Activated T-cell treated with anti-CD3 and anti-CD28 coated beads, Interleukin-2, amount 50 U/mL, for 4 hours (primary cell): ENCODE measurements at regions not wholly inside any gene's neighbourhood (a gene's known extent, or its start where the extent isn't known, plus 50 kb on each side); places are given as distances from the start of the nearest gene placed in this dataset.
"Not testable (repeated sequence)": the region's sequence is repeated elsewhere in the genome, so short reads cannot be mapped to it uniquely, and the experiment has no call there.

Source experiments
- ATAC-seq, 2 donors: fragments of 200-7000 bp; cut with Tn5 transposase; one replicate each; pipeline ENCODE4 v1.10.0; 2021
- DNase-seq: peaks from one replicate; pipeline ENCODE4 v3.0.0-alpha.2; 2020
- H3K27me3 Mint-ChIP-seq: one replicate; pipeline ENCODE4 v1.8.0; 2021; ENCODE audit warnings: low read depth, mixed read lengths
- H3K36me3 Mint-ChIP-seq: one replicate; pipeline ENCODE4 v1.8.0; 2022; ENCODE audit warnings: mixed read lengths; ENCODE audit not compliant: insufficient read depth
- H3K4me1 Mint-ChIP-seq: one replicate; pipeline ENCODE4 v1.8.0; 2021; ENCODE audit warnings: low read depth, mixed read lengths
- H3K4me3 Mint-ChIP-seq: one replicate; pipeline ENCODE4 v1.8.0; 2021; ENCODE audit warnings: mild to moderate bottlenecking, moderate library complexity, mixed read lengths
- H3K9me3 Mint-ChIP-seq: one replicate; pipeline ENCODE4 v1.8.0; 2021; ENCODE audit warnings: mixed read lengths

- DNase-seq, H3K36me3 Mint-ChIP-seq, H3K27me3 Mint-ChIP-seq, H3K4me1 Mint-ChIP-seq, ATAC-seq, H3K4me3 Mint-ChIP-seq, H3K9me3 Mint-ChIP-seq: not testable (repeated sequence)
These were observed 745.8 kb upstream of the POU3F2 start for GRCh38 chr6:98088537-98088936.

DNA sequence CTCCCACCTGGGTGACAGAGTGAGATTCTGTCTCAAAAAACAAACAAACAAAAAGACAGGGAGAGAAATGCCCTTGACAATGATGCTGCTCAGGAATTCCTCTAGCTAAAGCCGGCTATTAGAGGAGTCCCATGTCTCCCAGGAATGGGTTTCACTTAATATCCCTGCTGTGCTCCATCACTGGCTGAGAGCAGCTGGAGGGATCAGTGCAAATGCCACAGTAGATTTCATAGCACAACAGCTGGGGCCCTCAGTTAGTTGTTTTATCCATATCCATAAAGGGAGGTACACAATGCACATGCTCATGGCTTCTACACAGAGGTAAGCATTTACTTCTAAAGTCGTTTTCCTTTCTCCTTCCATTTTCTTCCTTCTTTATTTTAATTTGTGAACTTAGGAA is 742.0 kb upstream of the POU3F2 start:
- Mint-ChIP-seq H3K36me3 (no peaks in the 10 kb centered on the region), H3K4me3 (no peak overlapping the region), H3K27me3 (no peaks in the 10 kb centered on the region), H3K4me1 (no peaks in the 10 kb centered on the region), H3K9me3 (peaks cover 3% of the 10 kb centered on the region)
- no peak for DNase-seq
- no peak for ATAC-seq

GRCh38 chr6:98094696-98095095 is 739.7 kb upstream of the POU3F2 start:
- Mint-ChIP-seq H3K36me3 (no peaks in the 10 kb centered on the region), H3K27me3 (no peaks in the 10 kb centered on the region), H3K4me1 (no peaks in the 10 kb centered on the region), H3K9me3 (no peaks in the 10 kb centered on the region), H3K4me3 (no peak overlapping the region)
- no peak for ATAC-seq
- DNase-seq, result no peak

- H3K36me3 Mint-ChIP-seq, result no peaks in the 10 kb centered on the region
- no peak overlapping the region for H3K4me3 Mint-ChIP-seq
- no peak for DNase-seq
- peaks cover 15% of the 10 kb centered on the region for H3K9me3 Mint-ChIP-seq
- ATAC-seq, result no peak
- no peaks in the 10 kb centered on the region for H3K4me1 Mint-ChIP-seq
- no peaks in the 10 kb centered on the region for H3K27me3 Mint-ChIP-seq
These were observed 726.6 kb upstream of the POU3F2 start for GRCh38 chr6:98107801-98108200.

GRCh38 chr6:98116455-98116854 is 717.9 kb upstream of the POU3F2 start:
- Mint-ChIP-seq H3K4me1 (no peaks in the 10 kb centered on the region), H3K27me3 (no peaks in the 10 kb centered on the region), H3K4me3 (no peak overlapping the region), H3K9me3 (peaks cover 2% of the 10 kb centered on the region), H3K36me3 (no peaks in the 10 kb centered on the region)
- no peak for DNase-seq
- ATAC-seq, result no peak

- Mint-ChIP-seq H3K4me3 (no peak overlapping the region), H3K4me1 (no peaks in the 10 kb centered on the region), H3K9me3 (no peaks in the 10 kb centered on the region), H3K27me3 (no peaks in the 10 kb centered on the region), H3K36me3 (no peaks in the 10 kb centered on the region)
- DNase-seq (no peak), ATAC-seq (no peak)
These were observed 717.3 kb upstream of the POU3F2 start for GRCh38 chr6:98117068-98117467.

- H3K27me3 Mint-ChIP-seq, result no peaks in the 10 kb centered on the region
- H3K4me1 Mint-ChIP-seq, result no peaks in the 10 kb centered on the region
- H3K36me3 Mint-ChIP-seq, result no peaks in the 10 kb centered on the region
- no peak overlapping the region for H3K4me3 Mint-ChIP-seq
- ATAC-seq (no peak), DNase-seq (no peak)
- H3K9me3 Mint-ChIP-seq, result no peaks in the 10 kb centered on the region
These were observed 715.9 kb upstream of the POU3F2 start for GRCh38 chr6:98118397-98119045.

- Mint-ChIP-seq H3K36me3 (no peaks in the 10 kb centered on the region), H3K9me3 (no peaks in the 10 kb centered on the region)
- DNase-seq, result no peak
These were observed 710.2 kb upstream of the POU3F2 start for GRCh38 chr6:98124171-98124570.

DNA sequence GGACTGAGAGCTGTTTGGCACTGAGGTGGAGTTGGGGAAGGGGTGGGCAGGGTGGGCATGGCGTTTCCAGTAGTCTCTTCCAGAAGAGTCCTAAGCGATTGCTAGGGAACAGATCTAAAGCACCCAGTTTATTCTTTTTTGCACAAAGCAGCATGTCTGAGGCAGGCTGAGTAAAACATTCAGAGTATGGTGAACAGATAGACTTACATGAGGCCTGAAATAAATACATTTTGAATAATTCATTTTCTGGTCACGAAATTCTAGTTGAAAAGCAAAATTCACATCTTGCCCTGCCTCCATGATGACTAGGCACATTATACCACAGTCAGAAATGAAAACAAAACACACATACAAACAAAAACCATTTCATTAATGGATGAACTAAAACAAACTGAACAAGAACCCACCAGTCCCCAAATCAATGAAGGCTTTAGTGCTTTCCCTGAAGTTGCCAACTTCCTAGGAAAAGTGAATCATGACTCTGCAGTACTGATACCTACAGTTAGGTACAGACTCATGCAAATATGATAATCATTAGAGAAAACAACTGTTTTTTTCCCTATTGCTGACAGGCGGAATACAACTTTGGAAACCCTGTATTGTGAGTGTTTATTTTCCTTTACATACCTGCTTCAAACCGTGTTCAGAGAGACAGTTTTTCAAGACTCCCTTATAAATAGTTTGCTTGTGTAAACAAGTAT is 702.9 kb upstream of the POU3F2 start:
- Mint-ChIP-seq H3K4me3 (no peak overlapping the region), H3K4me1 (no peaks in the 10 kb centered on the region), H3K9me3 (no peaks in the 10 kb centered on the region), H3K27me3 (no peaks in the 10 kb centered on the region), H3K36me3 (no peaks in the 10 kb centered on the region)
- DNase-seq (no peak), ATAC-seq (no peak)

More at GRCh38 chr6:98124171-98124570, 710.2 kb upstream of the POU3F2 start:
- Mint-ChIP-seq H3K4me3 (no peak overlapping the region), H3K27me3 (no peaks in the 10 kb centered on the region), H3K4me1 (no peaks in the 10 kb centered on the region)
- ATAC-seq, result no peak

DNA sequence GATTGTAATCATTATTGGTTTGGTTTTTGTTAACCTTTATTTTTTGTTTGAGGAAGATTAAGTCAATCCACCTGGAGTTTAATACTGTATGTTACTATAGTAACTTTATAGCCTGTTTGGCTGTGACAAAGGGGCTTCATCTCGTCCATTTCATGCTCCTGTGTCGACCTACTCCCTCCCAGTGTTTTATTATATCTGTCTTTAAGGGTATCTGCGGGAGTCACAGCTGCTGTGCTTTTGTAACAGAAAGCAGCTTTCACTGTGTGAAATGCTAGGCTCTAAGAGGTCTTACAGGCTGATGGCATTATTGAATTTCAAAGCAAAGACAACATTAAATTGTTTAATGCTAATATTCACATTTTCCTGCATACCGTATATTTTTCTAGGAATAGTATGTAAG is 698.0 kb upstream of the POU3F2 start:
- H3K27me3 Mint-ChIP-seq, result no peaks in the 10 kb centered on the region
- no peaks in the 10 kb centered on the region for H3K36me3 Mint-ChIP-seq
- H3K9me3 Mint-ChIP-seq, result peaks cover 4% of the 10 kb centered on the region
- DNase-seq (no peak), ATAC-seq (no peak)
- no peak overlapping the region for H3K4me3 Mint-ChIP-seq
- H3K4me1 Mint-ChIP-seq, result no peaks in the 10 kb centered on the region

GRCh38 chr6:98137391-98137790 is 697.0 kb upstream of the POU3F2 start:
- ATAC-seq (no peak), DNase-seq (no peak)
- no peaks in the 10 kb centered on the region for H3K36me3 Mint-ChIP-seq
- H3K4me3 Mint-ChIP-seq, result no peak overlapping the region
- H3K27me3 Mint-ChIP-seq, result no peaks in the 10 kb centered on the region
- H3K9me3 Mint-ChIP-seq, result peaks cover 11% of the 10 kb centered on the region
- no peaks in the 10 kb centered on the region for H3K4me1 Mint-ChIP-seq

DNA sequence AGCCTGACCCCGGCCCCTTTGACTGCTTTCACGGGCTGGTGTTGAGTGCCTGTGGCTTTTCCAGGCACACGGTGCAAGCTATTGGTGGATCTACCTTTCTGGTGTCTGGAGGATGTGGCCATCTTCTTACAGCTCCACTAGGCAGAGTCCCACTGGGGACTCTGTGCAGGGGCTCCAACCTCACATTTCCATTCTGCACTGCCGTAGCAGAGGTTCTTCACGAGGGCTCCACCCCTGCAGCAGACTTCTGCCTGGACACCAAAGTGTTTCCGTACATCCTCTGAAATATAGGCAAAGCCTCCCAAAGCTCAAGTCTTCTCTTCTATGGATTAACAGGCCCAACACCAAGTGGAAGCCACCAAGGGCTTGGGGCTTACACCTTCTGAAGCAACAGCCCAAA is 691.5 kb upstream of the POU3F2 start:
- no peaks in the 10 kb centered on the region for H3K27me3 Mint-ChIP-seq
- no peaks in the 10 kb centered on the region for H3K36me3 Mint-ChIP-seq
- DNase-seq, result no peak
- no peak overlapping the region for H3K4me3 Mint-ChIP-seq
- H3K4me1 Mint-ChIP-seq, result no peaks in the 10 kb centered on the region
- peaks cover 20% of the 10 kb centered on the region for H3K9me3 Mint-ChIP-seq
- ATAC-seq, result no peak

- H3K27me3 Mint-ChIP-seq, result no peaks in the 10 kb centered on the region
- peaks cover 15% of the 10 kb centered on the region for H3K9me3 Mint-ChIP-seq
- no peak for DNase-seq
- no peak overlapping the region for H3K4me3 Mint-ChIP-seq
- ATAC-seq, result no peak
- no peaks in the 10 kb centered on the region for H3K36me3 Mint-ChIP-seq
- no peaks in the 10 kb centered on the region for H3K4me1 Mint-ChIP-seq
These were observed 687.7 kb upstream of the POU3F2 start for GRCh38 chr6:98146656-98147055.

DNA sequence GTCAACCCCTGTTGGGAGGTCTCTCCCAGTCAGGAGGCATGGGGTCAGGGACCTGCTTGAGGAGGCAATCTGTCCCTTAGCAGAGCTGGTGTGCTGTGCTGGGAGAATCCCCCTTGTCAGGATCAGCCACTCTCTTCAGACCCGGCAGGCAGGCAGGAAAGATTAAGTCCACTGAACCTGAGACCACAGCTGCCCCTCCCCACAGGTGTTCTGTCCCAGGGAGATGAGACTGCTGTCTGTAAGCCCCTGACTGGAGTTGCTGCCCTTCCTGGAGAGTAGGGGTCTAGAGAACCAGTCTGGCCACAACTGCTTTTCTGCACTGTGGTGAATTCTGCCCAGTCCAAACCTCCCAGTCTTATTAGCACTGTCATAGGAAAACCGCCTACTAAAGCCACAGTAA is 677.8 kb upstream of the POU3F2 start:
- no peaks in the 10 kb centered on the region for H3K27me3 Mint-ChIP-seq
- H3K4me1 Mint-ChIP-seq, result no peaks in the 10 kb centered on the region
- no peak overlapping the region for H3K4me3 Mint-ChIP-seq
- peaks cover 24% of the 10 kb centered on the region for H3K9me3 Mint-ChIP-seq
- ATAC-seq (no peak), DNase-seq (no peak)
- no peaks in the 10 kb centered on the region for H3K36me3 Mint-ChIP-seq

- no peaks in the 10 kb centered on the region for H3K4me1 Mint-ChIP-seq
- no peak for ATAC-seq
- no peaks in the 10 kb centered on the region for H3K27me3 Mint-ChIP-seq
- no peak for DNase-seq
- H3K4me3 Mint-ChIP-seq, result no peak overlapping the region
- no peaks in the 10 kb centered on the region for H3K36me3 Mint-ChIP-seq
- H3K9me3 Mint-ChIP-seq, result peaks cover 21% of the 10 kb centered on the region
These were observed 654.8 kb upstream of the POU3F2 start for GRCh38 chr6:98179606-98180005.
